ENCODE measurements at regions not wholly inside any gene's neighbourhood (a gene's known extent, or its start where the extent isn't known, plus 50 kb on each side); places are given as distances from the start of the nearest gene placed in this dataset.

DNA sequence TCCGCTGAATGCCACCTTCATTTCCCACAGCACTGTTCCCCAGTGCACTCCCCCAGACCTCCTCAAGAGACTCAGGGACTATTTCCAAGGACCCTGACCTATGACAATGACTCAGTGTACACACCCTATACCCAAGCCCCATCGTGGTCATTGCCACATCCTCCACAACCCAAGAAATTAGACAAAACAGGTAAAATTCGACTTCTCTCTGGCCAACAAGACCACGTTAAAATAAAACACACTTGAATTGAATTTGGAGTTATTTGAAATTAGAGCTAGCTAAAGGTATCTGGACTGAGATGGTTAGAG is 126.4 kb upstream of the NCK2 start:
- no peaks in the 10 kb centered on the region for H3K36me3 ChIP-seq (replicated peaks in 1 of 2; ENCODE audit: control insufficient read depth in 1 of 2, insufficient read depth in 2 of 2, low read length in 1 of 2)
- ChIA-PET CTCF (no interaction called here), POLR2A (no interaction called here)
- H4K20me1 ChIP-seq (ENCODE audit: insufficient read depth), result no peaks in the 10 kb centered on the region
- H3K4me3 ChIP-seq (ENCODE audit: low read depth in 2 of 2, low read length in 1 of 2), result no peak overlapping the region
- no peak overlapping the region for H3K9ac ChIP-seq
- H3F3A ChIP-seq (replicated peaks; ENCODE audit: insufficient read depth), result no peaks in the 10 kb centered on the region
- H3K27ac ChIP-seq (ENCODE audit: low read depth in 2 of 2, low read length in 1 of 2), result no peak overlapping the region
- WGBS (ENCODE audit: low lambda C conversion rate), result 42% methylated on average over 4 of the region's 4 CpGs
- no peaks in the 10 kb centered on the region for H3K4me1 ChIP-seq (ENCODE audit: control insufficient read depth in 1 of 2, insufficient read depth in 2 of 2, low read depth in 1 of 2, low read length in 1 of 2)
- no peak for DNase-seq
- H3K27me3 ChIP-seq (ENCODE audit: insufficient read depth), result no peaks in the 10 kb centered on the region
- H3K9me2 ChIP-seq, result no peaks in the 10 kb centered on the region
- TF ChIP-seq YY1 (IDR thresholded peaks at IDR 0.05; ENCODE audit: low read depth) (no peak), RAD21 (IDR thresholded peaks at IDR 0.05; ENCODE audit: low read length) (no peak), GABPA (IDR thresholded peaks at IDR 0.05; ENCODE audit: low read depth) (no peak), EZH2phosphoT487 (IDR thresholded peaks at IDR 0.05; ENCODE audit: borderline replicate concordance, low read depth) (no peak), MEF2A (IDR thresholded peaks at IDR 0.05; ENCODE audit: borderline replicate concordance, low read depth) (no peak), ELF1 (IDR thresholded peaks at IDR 0.05) (no peak), RXRA (IDR thresholded peaks at IDR 0.05; ENCODE audit: borderline replicate concordance, low read depth) (no peak), EP300 (IDR thresholded peaks at IDR 0.05; ENCODE audit: borderline replicate concordance in 1 of 2, low read depth in 1 of 2, low read length in 1 of 2) (no peak), SMC3 (IDR thresholded peaks at IDR 0.05; ENCODE audit: low read depth, low read length) (no peak), CHD2 (IDR thresholded peaks at IDR 0.05; ENCODE audit: low read length, partially characterized antibody) (no peak), GATA2 (CRISPR knock-in tag; IDR thresholded peaks at IDR 0.05) (no peak), FOXJ3 (CRISPR knock-in tag; IDR thresholded peaks at IDR 0.05) (no peak), TCF12 (IDR thresholded peaks at IDR 0.05) (no peak)
- TF ChIP-seq, protein P1, sequence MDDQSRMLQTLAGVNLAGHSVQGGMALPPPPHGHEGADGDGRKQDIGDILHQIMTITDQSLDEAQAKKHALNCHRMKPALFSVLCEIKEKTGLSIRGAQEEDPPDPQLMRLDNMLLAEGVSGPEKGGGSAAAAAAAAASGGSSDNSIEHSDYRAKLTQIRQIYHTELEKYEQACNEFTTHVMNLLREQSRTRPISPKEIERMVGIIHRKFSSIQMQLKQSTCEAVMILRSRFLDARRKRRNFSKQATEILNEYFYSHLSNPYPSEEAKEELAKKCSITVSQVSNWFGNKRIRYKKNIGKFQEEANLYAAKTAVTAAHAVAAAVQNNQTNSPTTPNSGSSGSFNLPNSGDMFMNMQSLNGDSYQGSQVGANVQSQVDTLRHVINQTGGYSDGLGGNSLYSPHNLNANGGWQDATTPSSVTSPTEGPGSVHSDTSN (IDR thresholded peaks at IDR 0.05), result no peak
- TF ChIP-seq, protein P2, sequence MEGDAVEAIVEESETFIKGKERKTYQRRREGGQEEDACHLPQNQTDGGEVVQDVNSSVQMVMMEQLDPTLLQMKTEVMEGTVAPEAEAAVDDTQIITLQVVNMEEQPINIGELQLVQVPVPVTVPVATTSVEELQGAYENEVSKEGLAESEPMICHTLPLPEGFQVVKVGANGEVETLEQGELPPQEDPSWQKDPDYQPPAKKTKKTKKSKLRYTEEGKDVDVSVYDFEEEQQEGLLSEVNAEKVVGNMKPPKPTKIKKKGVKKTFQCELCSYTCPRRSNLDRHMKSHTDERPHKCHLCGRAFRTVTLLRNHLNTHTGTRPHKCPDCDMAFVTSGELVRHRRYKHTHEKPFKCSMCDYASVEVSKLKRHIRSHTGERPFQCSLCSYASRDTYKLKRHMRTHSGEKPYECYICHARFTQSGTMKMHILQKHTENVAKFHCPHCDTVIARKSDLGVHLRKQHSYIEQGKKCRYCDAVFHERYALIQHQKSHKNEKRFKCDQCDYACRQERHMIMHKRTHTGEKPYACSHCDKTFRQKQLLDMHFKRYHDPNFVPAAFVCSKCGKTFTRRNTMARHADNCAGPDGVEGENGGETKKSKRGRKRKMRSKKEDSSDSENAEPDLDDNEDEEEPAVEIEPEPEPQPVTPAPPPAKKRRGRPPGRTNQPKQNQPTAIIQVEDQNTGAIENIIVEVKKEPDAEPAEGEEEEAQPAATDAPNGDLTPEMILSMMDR (IDR thresholded peaks at IDR 0.05), result no peak
- TF ChIP-seq, protein P3, sequence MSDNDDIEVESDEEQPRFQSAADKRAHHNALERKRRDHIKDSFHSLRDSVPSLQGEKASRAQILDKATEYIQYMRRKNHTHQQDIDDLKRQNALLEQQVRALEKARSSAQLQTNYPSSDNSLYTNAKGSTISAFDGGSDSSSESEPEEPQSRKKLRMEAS (IDR thresholded peaks at IDR 0.05; ENCODE audit: low read depth), result no peak
- TF ChIP-seq, protein P4, sequence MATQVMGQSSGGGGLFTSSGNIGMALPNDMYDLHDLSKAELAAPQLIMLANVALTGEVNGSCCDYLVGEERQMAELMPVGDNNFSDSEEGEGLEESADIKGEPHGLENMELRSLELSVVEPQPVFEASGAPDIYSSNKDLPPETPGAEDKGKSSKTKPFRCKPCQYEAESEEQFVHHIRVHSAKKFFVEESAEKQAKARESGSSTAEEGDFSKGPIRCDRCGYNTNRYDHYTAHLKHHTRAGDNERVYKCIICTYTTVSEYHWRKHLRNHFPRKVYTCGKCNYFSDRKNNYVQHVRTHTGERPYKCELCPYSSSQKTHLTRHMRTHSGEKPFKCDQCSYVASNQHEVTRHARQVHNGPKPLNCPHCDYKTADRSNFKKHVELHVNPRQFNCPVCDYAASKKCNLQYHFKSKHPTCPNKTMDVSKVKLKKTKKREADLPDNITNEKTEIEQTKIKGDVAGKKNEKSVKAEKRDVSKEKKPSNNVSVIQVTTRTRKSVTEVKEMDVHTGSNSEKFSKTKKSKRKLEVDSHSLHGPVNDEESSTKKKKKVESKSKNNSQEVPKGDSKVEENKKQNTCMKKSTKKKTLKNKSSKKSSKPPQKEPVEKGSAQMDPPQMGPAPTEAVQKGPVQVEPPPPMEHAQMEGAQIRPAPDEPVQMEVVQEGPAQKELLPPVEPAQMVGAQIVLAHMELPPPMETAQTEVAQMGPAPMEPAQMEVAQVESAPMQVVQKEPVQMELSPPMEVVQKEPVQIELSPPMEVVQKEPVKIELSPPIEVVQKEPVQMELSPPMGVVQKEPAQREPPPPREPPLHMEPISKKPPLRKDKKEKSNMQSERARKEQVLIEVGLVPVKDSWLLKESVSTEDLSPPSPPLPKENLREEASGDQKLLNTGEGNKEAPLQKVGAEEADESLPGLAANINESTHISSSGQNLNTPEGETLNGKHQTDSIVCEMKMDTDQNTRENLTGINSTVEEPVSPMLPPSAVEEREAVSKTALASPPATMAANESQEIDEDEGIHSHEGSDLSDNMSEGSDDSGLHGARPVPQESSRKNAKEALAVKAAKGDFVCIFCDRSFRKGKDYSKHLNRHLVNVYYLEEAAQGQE (IDR thresholded peaks at IDR 0.05; ENCODE audit: low read depth, low read length), result no peak
- TF ChIP-seq, protein P5, sequence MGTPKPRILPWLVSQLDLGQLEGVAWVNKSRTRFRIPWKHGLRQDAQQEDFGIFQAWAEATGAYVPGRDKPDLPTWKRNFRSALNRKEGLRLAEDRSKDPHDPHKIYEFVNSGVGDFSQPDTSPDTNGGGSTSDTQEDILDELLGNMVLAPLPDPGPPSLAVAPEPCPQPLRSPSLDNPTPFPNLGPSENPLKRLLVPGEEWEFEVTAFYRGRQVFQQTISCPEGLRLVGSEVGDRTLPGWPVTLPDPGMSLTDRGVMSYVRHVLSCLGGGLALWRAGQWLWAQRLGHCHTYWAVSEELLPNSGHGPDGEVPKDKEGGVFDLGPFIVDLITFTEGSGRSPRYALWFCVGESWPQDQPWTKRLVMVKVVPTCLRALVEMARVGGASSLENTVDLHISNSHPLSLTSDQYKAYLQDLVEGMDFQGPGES (IDR thresholded peaks at IDR 0.05; ENCODE audit: low read depth, low read length), result no peak
- TF ChIP-seq, protein P6, sequence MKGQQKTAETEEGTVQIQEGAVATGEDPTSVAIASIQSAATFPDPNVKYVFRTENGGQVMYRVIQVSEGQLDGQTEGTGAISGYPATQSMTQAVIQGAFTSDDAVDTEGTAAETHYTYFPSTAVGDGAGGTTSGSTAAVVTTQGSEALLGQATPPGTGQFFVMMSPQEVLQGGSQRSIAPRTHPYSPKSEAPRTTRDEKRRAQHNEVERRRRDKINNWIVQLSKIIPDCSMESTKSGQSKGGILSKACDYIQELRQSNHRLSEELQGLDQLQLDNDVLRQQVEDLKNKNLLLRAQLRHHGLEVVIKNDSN (IDR thresholded peaks at IDR 0.05; ENCODE audit: borderline replicate concordance, low read depth), result no peak
- H3K79me2 ChIP-seq (ENCODE audit: insufficient read depth), result no peaks in the 10 kb centered on the region
- H3K4me2 ChIP-seq, result no peak overlapping the region
- no peaks in the 10 kb centered on the region for H3K9me3 ChIP-seq
- no peak overlapping the region for H2AFZ ChIP-seq (ENCODE audit: low read depth)

All from SK-N-SH (cell line).